ENCODE measurements at regions not wholly inside any gene's neighbourhood (a gene's known extent, or its start where the extent isn't known, plus 50 kb on each side); places are given as distances from the start of the nearest gene placed in this dataset.

GRCh38 chr4:152099061-152099425, 338.2 kb upstream of the GATB start:
- no peak for DNase-seq (ENCODE audit: low read depth in 1 of 2, low spot score in 1 of 2)

DNA sequence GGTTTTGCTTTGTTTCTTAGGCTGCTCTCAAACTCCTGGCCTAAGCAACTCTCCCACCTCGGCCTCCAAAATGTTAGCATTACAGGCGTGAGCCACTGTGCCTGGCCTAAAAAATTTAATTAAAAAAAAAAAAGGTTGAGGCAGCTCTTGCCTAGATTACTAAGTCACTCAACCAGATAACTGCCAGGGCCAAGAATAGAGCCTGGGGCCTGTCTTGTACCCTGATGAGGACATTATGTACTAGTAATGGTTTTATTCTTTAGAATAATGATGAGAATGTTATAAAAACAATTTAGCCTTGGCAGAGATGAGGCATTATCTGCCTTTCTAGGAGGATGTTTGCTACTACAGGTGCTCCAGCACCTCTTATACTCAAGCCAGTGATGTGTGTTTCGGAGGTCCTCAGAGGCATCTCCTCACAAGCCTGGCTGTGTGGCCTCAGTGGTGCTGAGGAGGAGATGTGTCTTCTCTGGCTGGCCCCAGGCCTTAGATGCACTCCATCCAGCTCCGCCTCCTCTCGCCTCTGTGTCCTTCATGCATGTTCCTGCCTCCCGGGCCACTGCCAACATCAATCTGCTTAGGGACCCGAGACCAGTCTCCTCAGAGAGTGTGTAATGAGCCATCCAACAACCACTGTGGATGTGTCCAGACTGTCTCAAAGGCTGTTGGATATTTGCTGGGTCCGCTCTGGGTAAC, 337.7 kb upstream of the GATB start:
- DNase-seq (ENCODE audit: low read depth in 1 of 2, low spot score in 1 of 2) = no peak

GRCh38 chr4:152097371-152097770, 336.6 kb upstream of the GATB start:
- DNase-seq (ENCODE audit: low read depth in 1 of 2, low spot score in 1 of 2) = no peak

- DNase-seq (ENCODE audit: low read depth in 1 of 2, low spot score in 1 of 2) = no peak
Observed at GRCh38 chr4:152095701-152096070, 334.9 kb upstream of the GATB start.

GRCh38 chr4:152094970-152095700, 334.3 kb upstream of the GATB start:
- no peak for DNase-seq (ENCODE audit: low read depth in 1 of 2, low spot score in 1 of 2)

DNA sequence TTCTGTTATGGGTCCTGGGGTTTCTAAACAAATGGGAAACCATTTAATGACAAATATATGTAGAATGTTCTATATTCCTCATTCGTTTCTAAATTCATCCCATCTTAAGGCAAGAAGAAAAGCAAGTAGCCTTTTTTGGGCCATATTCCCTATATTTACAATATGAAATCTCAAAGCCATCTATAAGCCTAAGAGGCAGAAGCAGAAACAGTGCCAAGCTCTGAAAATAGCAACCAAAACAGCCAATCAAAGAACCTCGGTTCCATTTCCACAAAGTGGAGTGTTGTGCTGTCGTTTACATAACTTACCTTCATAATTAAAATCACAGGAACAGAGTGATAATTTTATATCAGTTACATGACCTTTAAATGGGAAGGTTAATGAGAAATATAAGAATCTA, 330.6 kb upstream of the GATB start:
- DNase-seq (ENCODE audit: low read depth in 1 of 2, low spot score in 1 of 2) = no peak

DNA sequence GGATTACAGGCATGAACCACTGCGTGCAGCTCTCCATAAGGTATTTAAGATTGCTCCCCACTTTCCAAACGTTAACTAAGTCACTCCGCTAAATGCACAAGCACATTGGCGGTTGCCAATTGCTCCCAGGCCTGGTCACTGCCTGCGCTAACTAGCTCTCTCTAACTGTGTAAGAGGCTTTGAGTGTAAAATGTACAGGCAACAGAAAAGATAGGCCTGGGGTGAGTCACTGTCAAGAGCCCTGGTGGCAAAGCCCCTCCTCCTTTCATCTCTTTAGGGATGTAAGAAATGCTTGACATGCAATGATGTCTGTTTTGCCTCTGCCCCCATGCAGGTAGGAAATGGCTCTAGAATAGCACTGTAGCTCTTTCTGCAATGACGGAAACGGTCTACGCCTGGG, 329.7 kb upstream of the GATB start:
- DNase-seq (ENCODE audit: low read depth in 1 of 2, low spot score in 1 of 2) = no peak

GRCh38 chr4:152089584-152089983, 328.8 kb upstream of the GATB start:
- no peak for DNase-seq (ENCODE audit: low read depth in 1 of 2, low spot score in 1 of 2)

- no peak for DNase-seq (ENCODE audit: low read depth in 1 of 2, low spot score in 1 of 2)
Observed at GRCh38 chr4:152087335-152087734, 326.5 kb upstream of the GATB start.

- no peak for DNase-seq (ENCODE audit: low read depth in 1 of 2, low spot score in 1 of 2)
Observed at GRCh38 chr4:152085657-152086056, 324.9 kb upstream of the GATB start.

- DNase-seq (ENCODE audit: low read depth in 1 of 2, low spot score in 1 of 2) = no peak
Observed at GRCh38 chr4:152083338-152083737, 322.5 kb upstream of the GATB start.

GRCh38 chr4:152081024-152081423, 320.2 kb upstream of the GATB start:
- no peak for DNase-seq (ENCODE audit: low read depth in 1 of 2, low spot score in 1 of 2)

DNA sequence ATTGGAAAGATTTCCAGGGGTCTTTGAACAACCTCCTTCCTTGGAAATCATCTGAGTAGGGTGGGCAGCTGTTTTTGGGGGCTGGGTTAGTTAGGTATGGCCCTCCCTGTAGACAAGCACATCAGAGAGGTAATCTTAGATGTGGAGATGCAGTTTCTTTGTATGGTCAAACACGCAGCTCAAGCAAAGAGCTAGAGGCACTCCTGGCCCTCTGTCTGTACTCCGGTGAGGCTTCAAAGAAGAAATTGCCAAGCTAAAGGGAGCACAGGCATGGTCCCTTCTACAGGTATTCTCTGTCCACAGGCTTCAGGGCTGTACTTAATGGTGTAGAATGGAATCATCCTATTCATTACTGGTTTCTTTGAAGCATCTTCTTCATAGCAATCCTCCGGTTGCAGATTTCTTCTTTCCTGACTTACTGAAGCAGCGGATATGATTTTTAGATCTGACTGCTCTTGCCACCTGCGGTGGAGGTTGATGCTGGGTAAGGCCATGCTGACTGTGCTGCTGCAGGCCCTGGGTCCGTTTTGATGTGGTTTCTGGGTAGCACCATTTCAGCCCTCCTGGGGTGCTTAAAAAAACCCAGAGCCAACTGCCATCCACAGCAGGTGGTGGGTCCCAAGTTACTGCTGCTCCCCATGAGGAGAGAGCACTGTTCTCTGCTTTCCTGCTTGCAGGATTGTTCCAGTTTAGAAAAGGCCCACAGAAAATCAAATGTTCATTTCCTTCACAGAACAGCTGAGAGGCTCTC, 318.9 kb upstream of the GATB start:
- no peak for DNase-seq (ENCODE audit: low read depth in 1 of 2, low spot score in 1 of 2)

GRCh38 chr4:152079079-152079478, 318.3 kb upstream of the GATB start:
- no peak for DNase-seq (ENCODE audit: low read depth in 1 of 2, low spot score in 1 of 2)

DNA sequence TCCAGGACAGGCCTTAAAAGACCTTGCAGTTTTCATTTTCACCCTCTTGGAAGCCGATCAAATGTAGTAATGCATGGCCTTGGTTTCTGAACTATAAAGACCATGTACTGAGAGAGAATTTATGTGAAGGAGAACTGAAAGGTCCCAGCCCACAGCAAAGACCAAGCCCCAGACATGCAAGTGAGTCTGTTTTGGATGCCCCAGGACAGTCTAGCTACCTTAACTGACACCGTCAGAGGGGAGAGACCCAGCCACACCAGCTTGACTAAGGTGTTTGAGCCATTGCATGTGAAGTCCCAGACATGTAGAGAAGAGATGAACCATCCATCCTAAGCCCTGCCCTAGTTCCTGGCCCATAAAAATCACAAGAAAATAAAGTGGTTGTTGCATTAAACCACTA, 316.8 kb upstream of the GATB start:
- DNase-seq (ENCODE audit: low read depth in 1 of 2, low spot score in 1 of 2) = no peak

DNA sequence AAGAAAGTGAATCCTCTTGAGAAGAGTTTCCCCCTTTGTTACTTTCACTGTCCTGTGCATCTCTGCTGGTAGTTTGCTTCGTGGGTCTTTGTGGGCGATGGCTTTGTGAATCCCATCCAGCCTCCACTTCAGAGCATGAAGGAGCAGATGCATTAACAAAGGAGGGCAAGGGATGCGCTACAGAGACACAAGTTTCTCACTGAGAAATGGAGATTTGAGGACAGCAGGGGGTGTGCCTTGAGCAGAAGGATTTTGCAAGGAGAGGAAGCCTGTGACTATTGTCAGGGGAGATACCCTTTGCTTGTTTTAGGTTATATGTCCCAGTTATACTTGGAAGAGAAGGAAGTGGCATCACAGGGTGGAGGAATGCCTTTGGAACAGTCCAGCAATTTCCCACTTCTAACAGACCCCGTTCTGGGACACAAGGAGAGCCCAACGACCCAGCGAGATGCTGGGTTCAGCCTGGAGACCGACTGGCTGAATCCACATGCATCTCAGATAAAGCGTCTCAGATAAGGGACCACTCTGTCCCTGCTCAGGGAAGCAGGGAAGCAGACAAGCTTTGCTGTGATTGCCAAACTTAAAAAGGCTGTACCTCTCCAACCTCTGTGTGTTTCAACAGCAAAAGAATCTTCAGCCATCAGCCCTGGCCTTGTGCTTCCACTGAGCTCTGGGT, 314.6 kb upstream of the GATB start:
- no peak for DNase-seq (ENCODE audit: low read depth in 1 of 2, low spot score in 1 of 2)

GRCh38 chr4:152074573-152074972, 313.8 kb upstream of the GATB start:
- DNase-seq (ENCODE audit: low read depth in 1 of 2, low spot score in 1 of 2) = no peak

GRCh38 chr4:152074088-152074437, 313.3 kb upstream of the GATB start:
- DNase-seq (ENCODE audit: low read depth in 1 of 2, low spot score in 1 of 2) = no peak

DNA sequence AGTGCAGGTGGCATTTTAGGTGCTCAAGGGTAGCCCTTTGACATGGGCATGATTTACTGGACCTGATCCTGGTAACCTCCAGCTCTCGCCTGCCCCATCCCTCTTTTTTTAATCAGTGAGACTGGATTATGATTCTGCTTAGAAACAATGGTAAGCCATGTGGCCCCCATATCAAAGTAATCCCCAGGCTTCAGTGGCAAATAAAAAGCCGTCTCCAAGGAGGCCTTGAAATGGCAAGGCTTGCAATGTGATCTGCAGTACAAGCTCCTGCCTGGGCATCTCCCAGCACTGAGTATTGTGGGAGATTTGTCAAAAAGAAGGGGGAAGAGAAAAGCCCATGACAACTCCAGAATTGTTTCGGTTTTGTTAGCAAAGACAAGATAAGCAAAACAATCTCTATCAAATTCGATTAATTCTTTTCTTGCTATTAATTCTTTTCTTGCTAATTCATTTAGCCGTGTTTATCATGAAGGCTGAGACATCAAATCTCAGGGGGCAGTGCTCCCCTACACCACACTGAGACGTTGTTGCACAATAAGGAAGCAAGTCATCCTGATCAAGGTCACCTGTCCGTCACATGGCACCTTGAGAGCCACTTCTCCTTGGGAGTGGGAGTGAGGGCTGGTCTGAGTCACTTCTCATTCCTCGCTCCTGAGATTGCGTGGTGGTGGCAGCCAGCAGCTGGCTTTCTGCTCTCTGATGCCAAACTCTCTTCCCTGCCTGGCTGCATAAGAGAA, 312.7 kb upstream of the GATB start:
- no peak for DNase-seq (ENCODE audit: low read depth in 1 of 2, low spot score in 1 of 2)

- no peak for DNase-seq (ENCODE audit: low read depth in 1 of 2, low spot score in 1 of 2)
Observed at GRCh38 chr4:152072906-152073305, 312.1 kb upstream of the GATB start.

GRCh38 chr4:152072001-152072485, 311.2 kb upstream of the GATB start:
- no peak for DNase-seq (ENCODE audit: low read depth in 1 of 2, low spot score in 1 of 2)
